NCI-H69 (cell line): ENCODE measurements at regions not wholly inside any gene's neighbourhood (a gene's known extent, or its start where the extent isn't known, plus 50 kb on each side); places are given as distances from the start of the nearest gene placed in this dataset.
"Not testable (repeated sequence)": the region's sequence is repeated elsewhere in the genome, so short reads cannot be mapped to it uniquely, and the experiment has no call there.

Experiments used
- DNase-seq: peaks from one replicate; lab custom pipeline; 2025; lab: John Stamatoyannopoulos, UW

DNA sequence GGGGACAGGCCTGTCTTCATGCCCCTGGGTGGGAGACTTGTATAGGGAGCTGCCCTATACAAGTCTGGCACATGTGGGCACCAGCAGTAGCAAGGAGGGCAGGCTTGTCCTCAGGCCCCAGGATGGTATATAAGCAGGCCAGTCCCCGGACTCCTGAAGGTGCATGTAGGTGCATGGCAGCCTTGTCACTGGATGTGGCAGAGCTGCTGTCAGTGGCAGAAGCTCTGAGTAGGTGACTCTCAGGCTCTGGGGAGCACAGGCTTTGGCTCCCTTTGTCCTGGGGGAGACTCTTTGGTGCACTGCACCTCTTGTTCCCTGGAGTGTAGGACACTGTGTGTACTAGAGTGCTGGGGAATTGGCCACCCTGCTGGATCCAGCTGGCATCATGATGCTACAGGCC is 376.7 kb upstream of the DIPK2B start:
- no peak for DNase-seq

DNA sequence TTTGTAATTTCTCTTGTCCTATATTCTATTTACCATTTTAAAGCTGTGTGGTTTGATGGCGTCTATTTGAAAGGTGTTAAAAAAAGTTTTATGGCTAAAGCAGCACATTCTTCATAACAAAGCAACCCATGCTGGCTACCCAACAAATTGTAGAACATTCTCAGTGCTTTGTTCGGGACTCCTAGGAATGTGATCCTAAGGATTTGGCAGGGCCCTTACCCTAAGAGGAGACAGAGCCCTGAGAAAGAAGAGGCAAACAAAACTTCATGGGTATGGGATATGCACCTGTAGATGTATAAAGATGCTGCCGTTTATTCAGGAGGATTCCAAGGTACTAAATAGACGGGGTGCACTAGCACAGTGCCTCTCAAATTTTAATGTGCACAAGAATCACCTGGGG is 370.8 kb upstream of the DIPK2B start:
- no peak for DNase-seq

DNA sequence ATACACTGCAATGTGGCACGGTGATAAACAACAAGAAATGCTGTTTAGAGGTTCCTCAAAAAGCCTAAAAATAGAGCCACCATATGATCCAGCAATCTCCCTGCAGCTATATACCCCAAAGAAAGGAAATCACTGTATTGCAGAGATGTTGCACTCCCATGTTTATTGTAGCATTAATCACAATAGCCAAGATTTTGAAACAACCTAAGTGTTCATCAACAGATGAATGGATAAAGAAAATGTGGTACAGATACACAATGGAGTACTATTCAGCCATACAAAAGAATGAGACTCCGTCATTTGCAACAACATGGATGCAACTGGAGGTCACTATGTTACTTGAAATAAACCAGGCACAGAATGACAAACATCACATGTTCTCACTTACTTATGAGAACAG is 365.8 kb upstream of the DIPK2B start:
- no peak for DNase-seq

DNA sequence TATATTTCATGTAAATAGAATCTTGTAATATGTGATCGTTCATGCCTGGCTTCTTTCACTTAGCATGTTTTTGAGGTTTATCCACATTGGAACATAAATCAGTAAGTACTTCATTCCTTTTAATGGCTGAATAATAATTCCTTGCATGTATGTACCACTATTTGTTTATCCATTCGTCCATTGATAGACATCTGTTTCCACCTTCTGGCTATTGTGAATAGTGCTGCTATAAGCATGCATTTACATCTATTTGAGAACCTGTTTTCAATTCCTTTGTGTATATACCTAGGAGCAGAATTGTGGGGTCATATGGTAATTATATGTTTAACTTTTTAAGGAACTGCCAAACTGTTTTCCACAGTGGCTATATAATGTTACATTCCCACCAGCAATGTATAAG is 356.7 kb upstream of the DIPK2B start:
- peak; percentile 57 for DNase-seq

DNA sequence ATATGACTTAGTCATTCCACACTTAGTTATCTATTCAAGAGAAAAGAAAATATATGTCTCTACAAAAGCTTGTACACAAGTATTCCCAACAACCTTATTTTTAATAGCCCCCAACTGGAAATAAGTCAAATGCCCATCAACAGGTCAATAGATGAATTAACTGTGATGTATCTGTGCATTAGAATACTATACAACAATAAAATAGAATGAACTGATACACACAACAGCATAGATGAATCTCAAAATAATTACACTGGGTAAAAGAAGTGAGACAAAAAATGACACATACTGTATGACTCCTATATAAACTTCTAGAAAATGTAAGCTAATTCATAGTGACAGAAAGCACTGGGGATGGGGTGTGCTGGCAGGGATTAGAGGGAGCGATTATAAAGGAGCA is 354.1 kb upstream of the DIPK2B start:
- no peak for DNase-seq

GRCh38 chrX:45553417-45553816 is 352.7 kb upstream of the DIPK2B start:
- peak; percentile 31 for DNase-seq

DNA sequence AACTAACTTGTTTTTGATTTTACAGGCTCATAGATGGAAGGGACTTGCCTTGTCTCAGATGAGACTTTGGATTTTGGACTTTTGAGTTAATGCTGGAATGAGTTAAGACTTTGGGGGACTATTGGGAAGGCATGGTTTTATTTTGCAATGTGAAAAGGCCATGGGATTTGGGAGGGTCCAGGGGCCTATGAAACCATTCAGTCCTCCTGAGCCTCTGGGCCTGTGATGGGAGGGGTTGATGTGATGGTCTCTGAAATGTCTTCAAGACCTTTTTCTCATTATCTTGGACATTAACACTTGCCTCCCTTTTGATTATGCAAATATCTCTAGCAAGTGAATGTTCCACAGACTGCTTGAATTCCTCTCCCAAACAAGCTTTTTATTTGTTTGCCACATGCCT is 346.0 kb upstream of the DIPK2B start:
- not testable (repeated sequence) for DNase-seq

DNA sequence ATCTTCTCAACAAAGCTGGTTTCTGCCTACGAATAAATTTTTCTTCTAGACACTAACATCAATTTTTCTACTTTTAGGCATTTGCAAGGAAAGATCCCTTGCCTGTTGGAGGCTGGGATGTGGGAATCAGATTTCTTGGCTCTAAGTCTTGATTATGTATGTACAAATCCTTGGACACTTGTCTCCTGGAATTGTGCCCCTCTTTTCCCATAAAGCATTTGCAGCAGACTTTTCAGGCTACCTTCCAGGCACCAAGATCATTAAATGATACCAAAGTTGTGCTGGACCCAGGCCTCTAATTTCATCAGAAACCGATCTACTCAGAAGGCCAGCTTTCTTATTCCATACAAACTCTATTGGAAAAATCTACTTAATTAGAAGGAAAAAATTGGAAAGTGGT is 339.5 kb upstream of the DIPK2B start:
- no peak for DNase-seq

- no peak for DNase-seq
Measured at GRCh38 chrX:45537936-45538335, 337.3 kb upstream of the DIPK2B start.

DNA sequence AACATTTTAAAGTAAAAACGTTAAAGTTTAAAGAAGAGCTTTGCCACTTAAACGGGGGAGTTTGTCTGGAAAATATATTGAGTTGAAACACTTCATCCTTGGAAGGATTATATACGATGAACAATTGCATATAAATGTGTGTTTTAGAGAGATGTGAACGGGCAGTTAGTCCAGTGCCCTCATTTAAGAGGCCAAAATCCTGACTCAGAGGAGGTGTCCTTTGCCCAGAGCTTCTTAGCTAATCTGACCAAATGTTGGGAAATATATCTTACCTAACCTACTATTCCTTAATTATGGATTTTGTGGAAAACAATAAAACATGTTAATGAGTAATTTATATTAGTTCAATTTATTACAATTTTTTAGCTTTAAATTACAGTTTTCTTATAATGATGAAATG is 327.2 kb upstream of the DIPK2B start:
- no peak for DNase-seq

GRCh38 chrX:45524805-45525204 is 324.1 kb upstream of the DIPK2B start:
- DNase-seq: peak; percentile 17

DNA sequence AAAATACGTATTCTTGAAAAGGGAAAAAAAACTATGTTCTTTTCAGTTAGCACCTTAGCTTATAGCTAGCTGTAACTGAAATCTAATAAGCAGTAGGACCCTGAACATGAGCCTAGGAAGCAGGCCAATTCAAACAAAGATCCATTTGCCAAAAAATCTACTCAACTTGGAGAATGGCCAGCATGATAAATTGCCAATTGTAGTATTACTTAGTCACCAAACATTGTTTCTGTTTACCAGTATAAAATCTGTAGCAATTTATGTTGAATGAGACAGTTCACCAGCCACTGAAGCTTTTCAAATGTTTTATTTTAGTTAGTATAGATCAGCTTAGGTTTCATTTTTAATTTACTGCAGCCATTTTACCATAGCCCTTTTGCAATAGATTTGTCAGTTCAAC is 323.6 kb upstream of the DIPK2B start:
- DNase-seq: peak; percentile 44

GRCh38 chrX:45518552-45518951 is 317.9 kb upstream of the DIPK2B start:
- DNase-seq: no peak

DNA sequence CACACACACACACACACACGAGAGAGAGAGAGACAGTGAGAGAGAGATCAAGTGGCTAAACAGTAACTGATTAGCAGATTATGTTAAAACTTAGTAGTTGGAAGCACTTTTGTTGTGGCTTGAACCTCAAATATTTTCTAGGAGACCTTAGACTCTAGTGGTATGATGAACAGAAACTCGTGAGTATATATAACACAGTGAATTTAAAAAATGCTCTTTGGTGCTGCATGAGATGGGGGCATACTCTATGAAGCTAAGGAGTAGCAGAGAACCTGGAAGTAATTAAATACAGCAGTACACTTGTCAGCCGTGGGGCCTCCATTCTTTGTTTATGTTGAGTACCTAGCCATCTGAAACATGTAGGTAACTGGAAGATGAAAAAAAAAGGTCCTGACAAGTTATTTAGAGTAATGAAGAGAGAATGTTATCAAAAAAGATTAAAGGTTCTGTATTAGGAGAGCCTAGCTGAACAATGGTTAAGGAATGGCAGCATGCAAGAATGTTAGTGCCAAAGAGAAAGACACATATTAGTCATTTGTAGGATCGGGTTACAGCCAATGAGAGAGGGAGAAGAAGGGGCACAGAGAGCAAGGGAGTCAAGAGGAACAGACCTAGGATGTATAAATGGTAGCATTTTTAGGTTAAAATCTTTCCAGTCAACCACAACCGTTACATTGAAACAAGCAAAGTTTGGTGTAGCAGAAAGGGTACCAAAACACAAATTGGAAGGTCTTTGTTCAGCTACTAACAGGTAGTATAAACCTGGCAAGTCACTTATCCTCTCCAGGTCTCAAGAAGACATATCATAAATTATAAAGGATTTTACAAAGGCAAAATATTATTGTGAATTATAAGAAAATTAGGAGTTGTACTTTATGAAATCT is 316.7 kb upstream of the DIPK2B start:
- DNase-seq: peak; percentile 24

- peak; percentile 62 for DNase-seq
Measured at GRCh38 chrX:45515262-45516215, 314.9 kb upstream of the DIPK2B start.

GRCh38 chrX:45513042-45513441 is 312.4 kb upstream of the DIPK2B start:
- DNase-seq: peak; percentile 36

- DNase-seq: peak; percentile 6
Measured at GRCh38 chrX:45508454-45508853, 307.8 kb upstream of the DIPK2B start.

- no peak for DNase-seq
Measured at GRCh38 chrX:45506149-45506730, 305.6 kb upstream of the DIPK2B start.

DNA sequence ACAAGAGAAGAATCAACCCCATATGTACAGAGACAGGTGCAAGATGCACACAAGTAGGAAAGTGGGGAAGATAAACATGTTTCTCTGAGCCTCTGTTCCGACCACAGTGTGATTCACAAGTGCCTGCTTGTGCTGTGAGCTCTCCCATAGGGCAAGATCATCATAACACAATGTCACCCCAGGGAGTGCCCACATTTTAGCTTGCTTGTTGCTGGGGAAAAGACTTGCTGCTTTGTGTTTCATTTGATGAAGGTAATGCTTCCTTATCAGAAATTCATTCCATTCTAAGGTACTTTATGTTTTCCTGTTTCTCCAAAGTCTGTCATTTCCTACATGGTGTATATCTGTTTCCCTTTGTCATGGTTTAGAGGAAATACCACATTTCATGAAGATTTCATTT is 304.5 kb upstream of the DIPK2B start:
- no peak for DNase-seq

GRCh38 chrX:45503787-45504362 is 303.2 kb upstream of the DIPK2B start:
- DNase-seq: not testable (repeated sequence)

DNA sequence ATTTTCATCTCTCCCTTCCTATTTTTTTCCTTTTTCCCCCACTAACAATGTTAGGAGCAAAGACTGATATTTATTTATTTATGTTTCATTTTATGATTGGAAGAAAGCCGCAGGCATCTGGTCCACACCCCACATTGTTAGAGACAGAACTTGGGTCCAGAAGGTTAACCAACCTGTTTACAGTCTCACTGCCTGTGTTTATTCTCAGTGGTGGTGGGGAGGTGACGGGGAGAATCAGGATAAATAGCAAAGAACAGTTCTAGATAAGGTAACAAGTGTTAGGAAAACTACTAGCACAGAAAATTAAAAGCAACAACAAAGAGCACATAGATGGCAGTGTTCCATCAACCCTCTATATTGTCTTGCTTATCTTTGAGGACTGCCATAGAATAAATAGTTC is 301.7 kb upstream of the DIPK2B start:
- DNase-seq: no peak

DNA sequence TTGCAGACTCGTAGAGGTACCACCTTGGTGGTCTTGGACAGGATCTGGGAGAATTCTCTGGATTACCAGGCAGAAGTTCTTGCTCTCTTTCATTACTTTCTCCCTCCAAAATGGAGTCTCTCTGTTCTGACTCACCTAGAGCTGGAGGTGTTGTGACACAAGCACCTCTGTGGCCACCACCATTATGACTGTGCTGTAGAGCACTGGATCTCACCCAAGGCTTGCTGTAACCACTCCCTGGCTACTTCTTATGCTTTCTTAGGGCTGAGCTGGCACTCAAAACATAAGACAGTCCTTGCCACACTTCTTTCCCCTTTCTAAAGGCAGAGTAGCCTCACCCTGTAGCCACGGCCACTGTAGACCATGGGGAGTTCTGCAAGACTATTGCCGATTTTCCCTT is 296.6 kb upstream of the DIPK2B start:
- no peak for DNase-seq
